ENCODE measurements at regions not wholly inside any gene's neighbourhood (a gene's known extent, or its start where the extent isn't known, plus 50 kb on each side); places are given as distances from the start of the nearest gene placed in this dataset.

GRCh38 chr2:145360129-145360790 lies 840.3 kb upstream of the ZEB2 start:
- Histone ChIP-seq H3K9me3 (ENCODE audit: control insufficient read depth, low read length) (no peaks in the 10 kb centered on the region), H3K4me3 (ENCODE audit: low read length in 2 of 2) (no peak overlapping the region), H3K4me1 (ENCODE audit: control insufficient read depth in 1 of 2, insufficient read depth in 2 of 2, low read length in 2 of 2) (no peaks in the 10 kb centered on the region), H3K27me3 (ENCODE audit: control insufficient read depth in 1 of 2, insufficient read depth in 2 of 2, low read length in 1 of 2) (no peaks in the 10 kb centered on the region), H3K27ac (ENCODE audit: low read depth in 1 of 2, low read length in 2 of 2) (no peak overlapping the region), H3K36me3 (ENCODE audit: control insufficient read depth in 1 of 2, insufficient read depth in 2 of 2, low read length in 1 of 2) (no peaks in the 10 kb centered on the region)
- no peak for DNase-seq
- 94 to 96% methylated on average over 7 of the region's 7 CpGs for WGBS, 2 donors
- intact Hi-C loops (cut with DNase I), result no loop called here
- ATAC-seq (ENCODE audit: low FRiP score), result no peak

GRCh38 chr2:145359561-145359960 lies 839.6 kb upstream of the ZEB2 start:
- DNase-seq, result no peak
- no peak overlapping the region for H3K27ac ChIP-seq (ENCODE audit: low read depth in 1 of 2, low read length in 2 of 2)
- intact Hi-C loops (cut with DNase I), result no loop called here
- no peaks in the 10 kb centered on the region for H3K27me3 ChIP-seq (ENCODE audit: control insufficient read depth in 1 of 2, insufficient read depth in 2 of 2, low read length in 1 of 2)
- 85 to 88% methylated on average over 3 of the region's 3 CpGs for WGBS, 2 donors
- no peak for ATAC-seq (ENCODE audit: low FRiP score)
- H3K9me3 ChIP-seq (ENCODE audit: control insufficient read depth, low read length), result no peaks in the 10 kb centered on the region
- no peaks in the 10 kb centered on the region for H3K4me1 ChIP-seq (ENCODE audit: control insufficient read depth in 1 of 2, insufficient read depth in 2 of 2, low read length in 2 of 2)
- H3K36me3 ChIP-seq (ENCODE audit: control insufficient read depth in 1 of 2, insufficient read depth in 2 of 2, low read length in 1 of 2), result no peaks in the 10 kb centered on the region
- no peak overlapping the region for H3K4me3 ChIP-seq (ENCODE audit: low read length in 2 of 2)

GRCh38 chr2:145356056-145356455 lies 836.1 kb upstream of the ZEB2 start:
- intact Hi-C loops (cut with DNase I), result no loop called here

GRCh38 chr2:145352484-145352883 lies 832.6 kb upstream of the ZEB2 start:
- intact Hi-C loops (cut with DNase I), result no loop called here
- H3K9me3 ChIP-seq (ENCODE audit: control insufficient read depth, low read length), result no peaks in the 10 kb centered on the region
- no peaks in the 10 kb centered on the region for H3K36me3 ChIP-seq (ENCODE audit: control insufficient read depth in 1 of 2, insufficient read depth in 2 of 2, low read length in 1 of 2)
- no peak for ATAC-seq (ENCODE audit: low FRiP score)
- no peak overlapping the region for H3K4me3 ChIP-seq (ENCODE audit: low read length in 2 of 2)
- 63 to 68% methylated on average over 5 of the region's 5 CpGs for WGBS, 2 donors
- no peaks in the 10 kb centered on the region for H3K27me3 ChIP-seq (ENCODE audit: control insufficient read depth in 1 of 2, insufficient read depth in 2 of 2, low read length in 1 of 2)
- H3K4me1 ChIP-seq (ENCODE audit: control insufficient read depth in 1 of 2, insufficient read depth in 2 of 2, low read length in 2 of 2), result no peaks in the 10 kb centered on the region
- H3K27ac ChIP-seq (ENCODE audit: low read depth in 1 of 2, low read length in 2 of 2), result no peak overlapping the region
- no peak for DNase-seq

More at GRCh38 chr2:145356056-145356455, 836.1 kb upstream of the ZEB2 start:
- Histone ChIP-seq H3K36me3 (ENCODE audit: control insufficient read depth in 1 of 2, insufficient read depth in 2 of 2, low read length in 1 of 2) (no peaks in the 10 kb centered on the region), H3K4me1 (ENCODE audit: control insufficient read depth in 1 of 2, insufficient read depth in 2 of 2, low read length in 2 of 2) (no peaks in the 10 kb centered on the region), H3K9me3 (ENCODE audit: control insufficient read depth, low read length) (no peaks in the 10 kb centered on the region), H3K4me3 (ENCODE audit: low read length in 2 of 2) (no peak overlapping the region), H3K27ac (ENCODE audit: low read depth in 1 of 2, low read length in 2 of 2) (no peak overlapping the region), H3K27me3 (ENCODE audit: control insufficient read depth in 1 of 2, insufficient read depth in 2 of 2, low read length in 1 of 2) (no peaks in the 10 kb centered on the region)
- DNase-seq, result no peak
- ATAC-seq (ENCODE audit: low FRiP score), result no peak

GRCh38 chr2:145351864-145352425 lies 832.0 kb upstream of the ZEB2 start:
- H3K27me3 ChIP-seq (ENCODE audit: control insufficient read depth in 1 of 2, insufficient read depth in 2 of 2, low read length in 1 of 2), result no peaks in the 10 kb centered on the region
- DNase-seq (no peak), ATAC-seq (ENCODE audit: low FRiP score) (no peak)
- H3K4me3 ChIP-seq (ENCODE audit: low read length in 2 of 2), result no peak overlapping the region
- H3K9me3 ChIP-seq (ENCODE audit: control insufficient read depth, low read length), result no peaks in the 10 kb centered on the region
- intact Hi-C loops (cut with DNase I), result no loop called here
- no peaks in the 10 kb centered on the region for H3K4me1 ChIP-seq (ENCODE audit: control insufficient read depth in 1 of 2, insufficient read depth in 2 of 2, low read length in 2 of 2)
- no peak overlapping the region for H3K27ac ChIP-seq (ENCODE audit: low read depth in 1 of 2, low read length in 2 of 2)
- 87 to 89% methylated on average over 2 of the region's 2 CpGs for WGBS, 2 donors
- no peaks in the 10 kb centered on the region for H3K36me3 ChIP-seq (ENCODE audit: control insufficient read depth in 1 of 2, insufficient read depth in 2 of 2, low read length in 1 of 2)

- no peak overlapping the region for H3K27ac ChIP-seq (ENCODE audit: low read depth in 1 of 2, low read length in 2 of 2)
- no peak overlapping the region for H3K4me3 ChIP-seq (ENCODE audit: low read length in 2 of 2)
- ATAC-seq (ENCODE audit: low FRiP score), result no peak
- peak in 1 of 2 donors; percentile 49 for DNase-seq
- H3K4me1 ChIP-seq (ENCODE audit: control insufficient read depth in 1 of 2, insufficient read depth in 2 of 2, low read length in 2 of 2), result no peaks in the 10 kb centered on the region
- intact Hi-C loops (cut with DNase I), result no loop called here
- H3K9me3 ChIP-seq (ENCODE audit: control insufficient read depth, low read length), result no peaks in the 10 kb centered on the region
- 48 to 49% methylated on average over 3 of the region's 3 CpGs for WGBS, 2 donors
- H3K27me3 ChIP-seq (ENCODE audit: control insufficient read depth in 1 of 2, insufficient read depth in 2 of 2, low read length in 1 of 2), result no peaks in the 10 kb centered on the region
- no peaks in the 10 kb centered on the region for H3K36me3 ChIP-seq (ENCODE audit: control insufficient read depth in 1 of 2, insufficient read depth in 2 of 2, low read length in 1 of 2)
These were observed 830.1 kb upstream of the ZEB2 start for GRCh38 chr2:145350011-145350410.

GRCh38 chr2:145344076-145344724 lies 824.3 kb upstream of the ZEB2 start:
- Histone ChIP-seq H3K9me3 (ENCODE audit: control insufficient read depth, low read length) (no peaks in the 10 kb centered on the region), H3K27ac (ENCODE audit: low read depth in 1 of 2, low read length in 2 of 2) (no peak overlapping the region), H3K36me3 (ENCODE audit: control insufficient read depth in 1 of 2, insufficient read depth in 2 of 2, low read length in 1 of 2) (no peaks in the 10 kb centered on the region), H3K4me1 (ENCODE audit: control insufficient read depth in 1 of 2, insufficient read depth in 2 of 2, low read length in 2 of 2) (peaks cover 0 to 3% of the 10 kb centered on the region in 2 donors), H3K4me3 (ENCODE audit: low read length in 2 of 2) (no peak overlapping the region), H3K27me3 (ENCODE audit: control insufficient read depth in 1 of 2, insufficient read depth in 2 of 2, low read length in 1 of 2) (no peaks in the 10 kb centered on the region)
- intact Hi-C loops (cut with DNase I), result no loop called here
- ATAC-seq (ENCODE audit: low FRiP score), result no peak
- no peak for DNase-seq

- H3K9me3 ChIP-seq (ENCODE audit: control insufficient read depth, low read length), result no peaks in the 10 kb centered on the region
- ATAC-seq (ENCODE audit: low FRiP score) (no peak), DNase-seq (no peak)
- no peak overlapping the region for H3K27ac ChIP-seq (ENCODE audit: low read depth in 1 of 2, low read length in 2 of 2)
- intact Hi-C loops (cut with DNase I), result no loop called here
- no peaks in the 10 kb centered on the region for H3K27me3 ChIP-seq (ENCODE audit: control insufficient read depth in 1 of 2, insufficient read depth in 2 of 2, low read length in 1 of 2)
- no peak overlapping the region for H3K4me3 ChIP-seq (ENCODE audit: low read length in 2 of 2)
- H3K36me3 ChIP-seq (ENCODE audit: control insufficient read depth in 1 of 2, insufficient read depth in 2 of 2, low read length in 1 of 2), result no peaks in the 10 kb centered on the region
- 68 to 77% methylated on average over 2 of the region's 2 CpGs for WGBS, 2 donors
- peaks cover 0 to 3% of the 10 kb centered on the region in 2 donors for H3K4me1 ChIP-seq (ENCODE audit: control insufficient read depth in 1 of 2, insufficient read depth in 2 of 2, low read length in 2 of 2)
These were observed 823.4 kb upstream of the ZEB2 start for GRCh38 chr2:145343287-145343686.

GRCh38 chr2:145341536-145341935 lies 821.6 kb upstream of the ZEB2 start:
- Histone ChIP-seq H3K9me3 (ENCODE audit: control insufficient read depth, low read length) (no peaks in the 10 kb centered on the region), H3K27me3 (ENCODE audit: control insufficient read depth in 1 of 2, insufficient read depth in 2 of 2, low read length in 1 of 2) (no peaks in the 10 kb centered on the region), H3K36me3 (ENCODE audit: control insufficient read depth in 1 of 2, insufficient read depth in 2 of 2, low read length in 1 of 2) (no peaks in the 10 kb centered on the region), H3K4me3 (ENCODE audit: low read length in 2 of 2) (no peak overlapping the region), H3K27ac (ENCODE audit: low read depth in 1 of 2, low read length in 2 of 2) (no peak overlapping the region), H3K4me1 (ENCODE audit: control insufficient read depth in 1 of 2, insufficient read depth in 2 of 2, low read length in 2 of 2) (peaks cover 0 to 3% of the 10 kb centered on the region in 2 donors)
- intact Hi-C loops (cut with DNase I), result no loop called here
- DNase-seq (no peak), ATAC-seq (ENCODE audit: low FRiP score) (no peak)
- WGBS, 2 donors, result 79 to 85% methylated on average over 2 of the region's 2 CpGs
